HG02943 (cell line): ENCODE measurements at regions not wholly inside any gene's neighbourhood (a gene's known extent, or its start where the extent isn't known, plus 50 kb on each side); places are given as distances from the start of the nearest gene placed in this dataset.

Experiments
- ATAC-seq: cut with Tn5 transposase; IDR thresholded peaks from one replicate; pipeline ENCODE4 v1.9.1; 2021; ENCODE audit warnings: mild to moderate bottlenecking, low read depth, moderate library complexity; ENCODE audit not compliant: unreplicated experiment

DNA sequence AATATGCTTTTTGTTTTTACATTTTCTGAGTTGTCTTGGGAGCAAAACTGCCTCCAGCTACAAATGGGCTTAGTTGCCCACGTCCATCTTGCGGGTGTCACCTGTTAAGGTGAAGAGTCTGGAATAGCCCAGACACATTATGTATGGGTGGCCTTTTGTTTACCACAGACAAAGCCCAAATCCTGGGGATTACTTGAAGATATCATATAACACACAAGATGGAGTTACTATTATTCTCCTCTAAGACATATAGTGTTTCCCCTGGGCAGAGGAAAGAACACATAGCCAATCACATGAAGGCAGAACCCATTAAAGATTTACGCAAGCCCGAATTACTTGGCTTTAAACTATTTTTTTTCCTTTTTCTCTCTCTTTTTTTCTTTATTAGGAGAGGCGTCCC is 625.6 kb upstream of the FAM241A start:
- ATAC-seq: no peak

DNA sequence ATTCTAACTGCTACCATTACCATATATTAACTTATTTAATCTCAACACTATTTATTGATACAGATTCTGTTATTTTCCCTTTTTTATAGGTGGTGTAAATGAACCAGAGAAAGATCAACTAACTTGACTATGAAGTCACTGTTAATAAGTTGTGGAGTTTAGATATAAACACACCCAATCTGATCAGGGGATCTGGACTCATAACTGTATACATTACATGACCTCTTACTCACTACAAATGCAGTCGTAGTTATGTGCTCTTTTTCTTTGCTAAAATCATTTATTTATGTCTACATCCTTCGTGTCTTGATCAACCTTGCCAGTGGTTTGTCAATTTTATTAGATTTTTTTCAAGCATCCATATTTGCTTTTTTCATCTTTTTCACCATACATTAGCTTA is 614.8 kb upstream of the FAM241A start:
- ATAC-seq: no peak

DNA sequence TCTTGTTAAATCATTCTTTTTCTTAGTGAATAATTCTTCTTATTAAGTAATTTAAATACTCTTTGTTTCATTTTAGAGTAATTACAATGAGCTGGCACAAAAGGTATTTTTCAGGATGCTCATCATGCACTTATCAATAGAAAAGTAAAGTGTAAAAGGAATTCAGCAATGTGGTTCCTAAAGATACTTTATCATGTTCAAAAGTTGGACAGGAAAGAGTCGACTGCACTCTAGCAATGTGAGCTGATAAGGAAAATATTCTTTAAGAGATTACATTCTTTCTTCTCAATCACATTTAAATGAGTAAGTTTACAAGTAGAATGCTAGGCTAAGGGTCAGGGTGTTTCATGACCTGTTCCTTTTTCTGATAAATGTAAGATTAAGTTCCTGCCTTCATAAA is 609.5 kb upstream of the FAM241A start:
- no peak for ATAC-seq

DNA sequence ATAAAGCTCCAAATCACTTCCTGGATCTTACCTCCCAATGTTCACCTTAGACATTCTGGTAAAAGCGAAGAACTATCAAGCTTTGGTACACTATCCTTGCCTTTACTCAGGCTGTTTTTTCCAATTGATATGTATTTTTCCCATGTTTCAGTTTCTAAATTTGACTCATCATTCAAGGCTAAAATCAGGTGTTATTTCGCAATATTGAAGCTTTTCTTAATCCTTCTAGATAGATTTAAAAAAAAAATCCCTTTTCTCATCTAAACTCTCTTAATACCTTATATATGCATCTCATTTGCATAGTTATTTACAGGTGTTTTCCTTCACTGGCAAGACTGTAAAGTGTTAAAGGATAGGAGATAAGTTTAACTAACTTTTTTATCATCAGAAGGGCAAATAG is 608.1 kb upstream of the FAM241A start:
- no peak for ATAC-seq

DNA sequence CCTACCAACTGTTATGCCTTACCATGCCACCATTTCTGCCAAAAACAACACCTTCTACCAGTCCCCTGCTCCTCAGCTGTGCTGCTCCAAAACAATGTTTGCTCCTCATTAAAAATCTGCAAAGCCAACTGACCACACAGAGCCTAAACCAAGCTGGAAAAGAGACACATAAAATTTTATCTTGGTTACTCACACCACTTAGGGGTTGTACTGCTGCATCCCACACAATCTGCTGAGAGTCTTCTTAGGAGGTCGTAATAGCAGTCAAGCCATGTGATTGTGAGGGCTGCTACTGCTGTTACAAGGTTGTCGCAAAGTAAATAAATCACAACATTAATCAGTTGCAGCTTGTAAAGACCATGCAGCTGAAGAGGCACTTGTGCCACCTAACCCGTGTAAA is 607.4 kb upstream of the FAM241A start:
- ATAC-seq: no peak

DNA sequence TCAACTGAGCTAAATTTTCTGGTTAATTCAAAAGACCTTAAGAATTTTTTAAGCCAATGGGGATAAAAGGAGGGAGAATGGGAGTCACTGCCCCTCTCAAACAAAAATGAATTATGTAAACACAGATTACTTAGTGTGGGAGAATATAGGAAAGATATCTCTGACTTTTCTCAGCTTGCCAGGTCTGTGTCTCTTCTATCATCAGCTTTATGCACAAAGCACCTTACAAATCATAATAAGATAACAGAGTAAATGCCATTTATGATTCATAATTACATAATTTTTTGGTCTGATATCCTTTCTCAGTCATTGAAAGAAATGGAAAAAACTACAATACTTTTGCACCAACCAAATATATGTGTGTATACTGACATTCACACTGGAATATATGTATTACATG is 604.6 kb upstream of the FAM241A start:
- no peak for ATAC-seq

DNA sequence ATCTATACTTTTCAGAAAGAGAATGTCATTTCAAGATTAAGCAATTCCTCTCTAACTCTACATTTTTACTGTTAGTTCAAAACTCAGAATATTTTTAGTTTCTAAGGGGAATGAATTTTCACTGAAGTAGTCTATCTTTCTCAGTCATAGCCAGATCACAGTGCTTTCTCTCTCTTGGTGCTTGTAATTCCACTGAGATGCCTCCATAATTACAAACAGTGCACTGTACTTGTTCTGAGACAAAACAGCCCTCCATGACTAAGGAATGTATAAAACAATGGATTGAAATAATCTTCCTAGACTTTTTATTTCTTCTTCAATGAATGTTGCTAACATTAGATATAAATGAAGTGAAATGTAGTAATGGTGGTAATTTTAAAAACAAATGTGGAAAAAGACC is 603.2 kb upstream of the FAM241A start:
- ATAC-seq: no peak

DNA sequence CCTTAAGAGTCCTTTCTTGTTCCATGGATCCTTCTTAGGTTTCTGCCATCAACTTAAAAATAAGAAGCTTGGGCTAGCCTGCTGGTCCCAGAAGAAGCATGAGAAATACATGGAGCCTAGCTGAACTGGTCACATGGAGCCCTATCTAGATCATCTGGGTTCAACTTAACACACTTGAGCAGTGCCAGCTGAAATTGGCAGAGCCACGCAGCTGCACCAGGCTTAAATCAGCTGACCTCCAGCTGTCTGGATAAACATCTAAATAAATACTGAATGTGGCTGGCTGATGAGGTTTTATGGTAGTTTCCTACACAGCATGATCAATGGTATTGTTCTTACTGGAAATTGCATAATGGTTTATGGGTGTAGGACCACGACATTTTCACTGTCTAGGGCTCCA is 598.4 kb upstream of the FAM241A start:
- ATAC-seq: no peak

DNA sequence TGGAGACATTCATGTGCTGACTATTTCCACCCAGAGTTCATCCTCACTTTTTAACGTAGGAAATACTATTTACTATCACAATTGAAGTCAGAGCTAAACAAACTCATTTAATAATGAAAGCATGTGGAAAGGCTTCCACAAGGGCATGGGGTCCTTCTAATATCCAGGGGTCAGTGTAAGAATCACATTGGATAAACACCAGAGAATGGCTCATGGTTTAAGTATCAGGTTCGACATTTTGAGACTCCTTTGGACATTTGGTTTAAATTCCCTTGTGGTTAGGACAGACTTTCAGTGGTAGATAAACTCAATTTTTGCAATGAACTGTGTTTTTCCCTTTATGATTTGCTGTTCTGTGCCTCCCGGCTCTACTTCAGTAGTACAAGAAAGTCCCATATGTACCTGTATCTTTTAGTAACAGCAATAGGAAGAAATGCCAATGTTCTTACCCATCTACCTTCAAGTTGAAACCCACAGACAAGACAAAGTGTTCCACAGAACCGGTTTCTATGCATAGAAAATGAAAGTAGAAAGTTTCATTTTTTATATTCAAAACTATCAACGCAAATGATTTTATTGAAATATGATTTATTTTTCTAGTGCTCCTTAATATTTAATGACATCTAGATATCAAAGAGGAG is 589.0 kb upstream of the FAM241A start:
- no peak for ATAC-seq

DNA sequence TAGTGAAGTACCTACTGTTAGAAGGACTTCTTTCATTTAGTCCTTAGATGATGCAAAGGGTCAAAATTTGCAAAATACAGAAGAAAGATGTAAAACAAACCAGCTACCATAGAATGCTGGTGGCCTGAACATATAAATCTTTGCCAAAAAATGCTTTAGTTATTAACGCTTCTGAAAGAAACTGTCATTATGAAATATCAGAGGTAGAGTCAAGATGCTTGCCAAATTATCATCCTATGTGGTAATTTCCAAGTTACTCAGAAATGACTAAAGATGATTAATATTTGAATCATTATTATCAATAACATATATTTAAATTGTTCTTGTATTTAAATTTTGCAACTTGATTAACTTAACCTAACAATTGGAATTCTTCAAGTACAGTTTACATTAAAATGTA is 588.4 kb upstream of the FAM241A start:
- no peak for ATAC-seq

DNA sequence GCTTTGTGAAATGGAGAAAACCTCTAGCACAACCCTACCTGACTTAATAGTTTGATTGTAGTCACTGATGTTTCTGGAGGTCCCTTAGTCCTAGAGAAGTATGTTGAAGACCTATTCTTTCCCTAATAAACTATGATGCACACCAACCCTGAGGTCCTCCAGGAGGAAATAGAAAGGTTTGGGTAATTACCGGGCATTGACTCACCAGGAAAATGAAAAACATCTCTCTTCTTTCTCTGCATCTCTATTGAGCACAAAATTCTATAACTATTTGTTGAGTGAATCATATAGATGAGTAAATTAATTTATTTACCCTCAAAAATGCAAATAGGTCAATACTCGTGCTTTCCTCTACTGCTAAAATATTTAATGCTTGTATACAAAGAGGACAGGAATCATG is 582.4 kb upstream of the FAM241A start:
- no peak for ATAC-seq

DNA sequence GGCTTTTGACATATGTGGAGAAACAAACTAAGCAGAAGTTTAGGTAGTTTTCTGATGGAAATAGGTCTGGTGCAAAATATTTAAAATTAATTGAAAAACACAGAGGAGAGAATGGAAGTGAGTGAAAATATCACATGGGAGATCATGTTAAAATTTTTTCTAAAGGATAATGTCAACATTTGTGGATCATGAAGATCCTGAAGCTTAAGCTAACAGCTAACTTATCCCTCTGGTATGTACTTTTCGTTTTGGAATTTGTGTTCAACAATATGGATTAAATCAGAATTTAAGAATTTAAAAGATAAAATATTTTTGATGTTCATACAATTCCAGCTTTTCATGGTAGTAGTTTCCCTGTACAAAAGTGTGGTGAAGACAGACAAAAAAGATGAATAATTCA is 572.8 kb upstream of the FAM241A start:
- no peak for ATAC-seq

DNA sequence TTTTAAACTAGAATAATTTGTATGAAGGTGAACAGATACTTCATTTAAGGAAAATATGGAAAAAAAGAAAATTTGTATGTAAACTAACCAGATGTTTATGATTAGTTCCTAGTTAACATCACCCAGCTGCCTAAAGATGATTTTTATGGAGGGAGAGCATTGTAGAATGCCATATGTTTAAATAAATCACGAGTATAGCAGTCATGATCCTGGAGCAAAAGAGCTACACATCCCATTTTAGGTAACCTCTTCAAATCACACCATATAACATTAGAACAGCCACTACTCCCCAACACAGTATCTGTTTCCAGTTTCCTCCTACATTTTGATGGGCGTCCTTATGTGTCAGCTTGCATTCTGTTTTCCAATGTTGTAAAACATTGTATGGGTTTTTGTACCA is 571.9 kb upstream of the FAM241A start:
- ATAC-seq: no peak

DNA sequence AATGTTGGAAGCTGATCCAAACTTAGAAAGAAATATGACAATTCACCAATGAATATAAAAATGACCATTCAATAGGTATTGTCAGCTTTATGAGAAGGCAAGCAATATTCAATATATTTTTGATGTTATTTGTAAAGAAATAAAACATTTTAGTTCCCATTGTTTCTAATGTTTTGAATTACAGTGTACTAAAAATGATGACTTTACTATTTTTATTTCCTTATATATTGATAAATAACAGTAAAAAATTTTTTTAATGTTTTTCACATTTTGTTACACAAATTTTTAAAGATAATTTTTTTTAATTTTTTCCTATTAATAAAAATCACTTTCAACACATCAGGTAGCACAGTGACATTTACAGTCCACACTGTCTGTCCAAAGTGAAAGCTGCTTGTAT is 565.5 kb upstream of the FAM241A start:
- no peak for ATAC-seq

DNA sequence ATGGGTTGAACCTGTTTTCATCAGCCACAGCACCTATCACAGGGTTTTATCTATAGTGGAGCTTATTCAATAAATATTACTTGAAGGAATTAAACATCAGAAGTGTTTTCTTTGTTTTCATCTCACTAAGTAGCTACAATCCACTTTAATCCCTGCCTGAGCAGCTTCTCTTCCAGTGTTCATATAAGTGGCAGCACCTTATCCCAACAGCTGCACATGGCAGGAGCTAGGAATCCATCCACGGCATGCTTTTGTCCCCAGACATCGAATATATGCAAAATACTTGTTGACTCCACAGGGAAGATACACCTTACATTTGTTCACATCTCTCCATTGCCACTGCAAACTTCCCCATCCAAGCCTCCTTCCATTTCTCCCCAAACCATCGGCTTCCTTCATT is 549.8 kb upstream of the FAM241A start:
- ATAC-seq: no peak

DNA sequence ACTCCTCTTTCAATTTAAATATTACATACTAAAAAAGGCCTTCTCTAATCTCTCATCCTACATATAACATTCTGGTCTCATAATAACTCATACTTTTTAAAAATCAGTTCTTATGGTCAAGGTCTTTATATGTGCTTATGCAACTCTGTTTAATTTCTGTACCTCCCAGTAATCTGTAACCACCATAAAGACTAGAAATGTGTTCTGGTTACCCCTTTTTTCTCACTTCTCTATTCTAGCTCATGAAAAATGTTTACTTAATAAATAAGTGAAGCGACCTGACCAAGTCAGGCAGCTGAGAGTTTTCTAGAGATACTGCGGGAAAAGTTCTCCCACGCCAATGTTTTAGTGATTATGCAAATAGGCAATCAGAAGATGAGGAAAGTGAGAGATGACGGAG is 548.8 kb upstream of the FAM241A start:
- ATAC-seq: no peak

DNA sequence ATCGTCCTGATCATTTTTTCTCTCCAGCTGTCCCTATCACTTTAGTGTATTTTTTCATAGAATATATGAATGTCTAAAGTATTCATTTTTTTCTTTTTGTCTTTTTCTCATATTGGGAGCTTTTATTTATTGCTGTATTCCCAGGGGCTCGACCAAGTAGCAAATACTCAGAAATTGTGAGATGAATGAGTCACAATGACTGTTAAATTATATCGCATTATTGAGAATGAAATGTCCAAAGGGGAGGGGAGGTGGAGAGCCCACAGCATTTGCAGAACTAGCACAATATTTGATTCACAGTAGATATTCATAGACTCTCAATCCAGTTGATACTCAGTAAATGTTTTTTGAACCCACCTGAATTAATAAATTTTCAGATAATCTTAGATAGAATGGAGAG is 543.6 kb upstream of the FAM241A start:
- ATAC-seq: no peak

DNA sequence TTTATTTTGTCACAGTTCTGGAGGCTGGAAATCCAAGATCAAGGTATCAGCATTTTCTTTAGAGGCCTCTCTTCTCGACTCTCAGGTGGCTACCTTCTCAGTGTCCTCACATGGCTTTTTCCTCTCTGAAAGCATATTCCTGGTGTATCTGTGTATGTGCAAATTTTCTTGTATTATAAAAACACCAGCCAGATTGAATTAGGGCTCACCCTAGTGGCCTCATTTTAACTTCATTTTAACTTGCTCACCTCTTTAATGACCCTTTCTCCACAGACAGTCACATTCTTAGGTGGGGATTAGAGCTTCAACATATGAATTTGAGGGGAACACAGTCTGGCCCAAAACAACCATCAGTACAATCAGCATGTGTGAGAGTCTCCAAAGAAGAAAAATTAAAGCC is 542.4 kb upstream of the FAM241A start:
- no peak for ATAC-seq

DNA sequence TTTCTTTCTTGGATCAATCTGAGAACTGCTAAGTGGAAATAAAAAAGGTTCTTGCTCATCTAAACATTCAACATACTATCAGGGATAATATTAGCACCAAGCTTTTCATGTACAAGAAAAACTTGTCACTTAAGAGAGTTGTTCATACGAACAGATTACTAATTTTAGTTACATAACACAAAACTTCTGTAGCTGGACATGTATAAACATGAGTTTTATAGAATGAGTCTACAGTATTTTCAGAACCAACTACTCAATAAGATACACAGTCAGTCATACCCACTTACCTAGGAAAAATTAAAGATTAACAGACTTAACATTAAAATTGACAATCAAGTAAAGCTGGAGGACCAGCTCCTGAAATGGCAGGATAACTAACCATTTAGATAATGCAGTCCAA is 540.1 kb upstream of the FAM241A start:
- ATAC-seq: no peak

DNA sequence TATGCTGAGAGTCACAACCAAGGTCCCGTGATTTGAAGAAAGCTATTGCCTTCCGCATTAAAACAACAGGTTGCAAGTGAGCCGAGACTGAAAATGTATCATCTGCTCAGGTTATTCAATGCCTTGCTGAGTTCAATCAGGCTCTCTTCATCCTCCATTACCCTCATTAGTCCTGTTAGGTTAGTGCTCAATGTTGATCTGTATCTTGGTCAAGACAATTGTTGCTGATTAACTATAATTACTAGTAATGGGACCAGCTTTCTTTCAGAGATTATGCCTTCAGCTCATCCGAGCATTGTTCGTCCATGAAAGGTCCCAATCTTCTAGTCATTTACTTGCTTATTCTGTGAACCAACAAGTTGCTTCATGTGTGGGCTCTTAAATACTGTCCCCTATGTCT is 534.6 kb upstream of the FAM241A start:
- no peak for ATAC-seq

DNA sequence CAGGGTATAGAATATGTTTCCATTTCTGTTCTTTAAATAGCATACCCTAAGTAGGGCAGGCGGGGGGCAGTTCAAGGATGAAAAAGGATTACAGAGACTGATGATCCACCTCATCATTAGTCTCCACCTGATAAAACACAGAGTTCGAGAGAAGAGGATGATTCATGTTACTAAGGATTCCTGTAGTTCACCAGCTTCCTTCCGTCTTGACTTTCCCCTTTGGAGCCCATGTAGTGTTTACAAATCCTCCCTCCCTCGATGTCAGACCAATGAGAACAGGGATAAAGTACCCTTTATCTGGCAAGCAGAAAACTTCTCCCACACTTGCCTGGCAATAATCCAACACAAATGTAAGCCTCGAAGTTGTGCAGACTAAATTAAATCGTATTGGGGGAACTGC is 526.3 kb upstream of the FAM241A start:
- ATAC-seq: no peak

DNA sequence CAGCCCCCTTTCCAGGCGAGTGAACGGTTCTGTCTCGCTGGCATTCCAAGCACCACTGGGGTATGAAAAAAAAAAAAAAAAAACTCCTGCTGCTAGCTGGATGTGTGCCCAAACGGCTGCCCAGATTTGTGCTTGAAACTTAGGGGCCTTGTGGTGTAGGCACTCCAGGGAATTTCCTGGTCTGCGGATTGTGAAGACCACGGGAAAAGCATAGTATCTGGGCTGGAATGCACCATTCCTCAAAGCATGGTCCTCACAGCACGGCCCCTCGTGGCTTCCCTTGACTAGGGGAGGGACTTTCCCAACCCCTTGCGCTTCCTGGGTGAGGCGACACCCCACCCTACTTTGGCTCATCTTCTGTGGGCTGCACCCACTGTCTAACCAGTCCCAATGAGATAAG is 516.8 kb upstream of the FAM241A start:
- ATAC-seq: no peak

DNA sequence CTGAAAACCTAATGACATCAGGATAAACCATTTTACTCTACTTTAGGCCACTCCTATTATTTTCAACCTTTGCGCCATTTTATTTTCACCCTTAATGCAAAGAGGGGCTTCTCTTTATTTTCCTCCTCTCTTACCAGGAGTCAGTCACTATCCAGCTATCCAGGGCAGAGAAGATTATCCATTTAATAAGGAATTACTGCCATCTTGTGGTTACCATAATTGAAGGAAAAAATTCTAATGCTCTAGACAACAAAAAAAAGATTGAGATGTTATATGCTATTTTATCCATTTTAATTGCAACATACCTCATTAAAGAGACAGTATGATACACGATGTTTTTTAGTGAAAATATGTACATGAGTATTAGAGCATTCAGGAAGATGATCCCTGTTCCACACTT is 514.5 kb upstream of the FAM241A start:
- no peak for ATAC-seq
